SIG-M5 treated with dmso at 0.1 percent for 504 hours (cell line): ENCODE measurements at regions not wholly inside any gene's neighbourhood (a gene's known extent, or its start where the extent isn't known, plus 50 kb on each side); places are given as distances from the start of the nearest gene placed in this dataset.
"Not testable (repeated sequence)": the region's sequence is repeated elsewhere in the genome, so short reads cannot be mapped to it uniquely, and the experiment has no call there.

ENCODE experiments used
- DNase-seq: peaks from one replicate; lab custom pipeline; 2025; ENCODE audit not compliant: unreplicated experiment; lab: John Stamatoyannopoulos, UW

GRCh38 chr4:156335721-156336120, 382.1 kb upstream of the CTSO start:
- DNase-seq = no peak

GRCh38 chr4:156330436-156331031, 376.9 kb upstream of the CTSO start:
- peak; percentile 37 for DNase-seq

- peak; percentile 72 for DNase-seq
Measured at GRCh38 chr4:156329779-156330178, 376.1 kb upstream of the CTSO start.

GRCh38 chr4:156328882-156329281, 375.2 kb upstream of the CTSO start:
- no peak for DNase-seq

GRCh38 chr4:156326246-156326645, 372.6 kb upstream of the CTSO start:
- DNase-seq = no peak

- DNase-seq = no peak
Measured at GRCh38 chr4:156322592-156322991, 368.9 kb upstream of the CTSO start.

GRCh38 chr4:156321203-156321602, 367.5 kb upstream of the CTSO start:
- no peak for DNase-seq

GRCh38 chr4:156313497-156313896, 359.8 kb upstream of the CTSO start:
- no peak for DNase-seq

- no peak for DNase-seq
Measured at GRCh38 chr4:156312261-156312847, 358.7 kb upstream of the CTSO start.

GRCh38 chr4:156309031-156309430, 355.4 kb upstream of the CTSO start:
- DNase-seq = no peak

GRCh38 chr4:156303708-156304107, 350.0 kb upstream of the CTSO start:
- no peak for DNase-seq

GRCh38 chr4:156298230-156298629, 344.6 kb upstream of the CTSO start:
- DNase-seq = no peak

GRCh38 chr4:156295676-156296195, 342.1 kb upstream of the CTSO start:
- no peak for DNase-seq

GRCh38 chr4:156294577-156294976, 340.9 kb upstream of the CTSO start:
- peak; percentile 51 for DNase-seq

- DNase-seq = no peak
Measured at GRCh38 chr4:156293657-156294297, 340.1 kb upstream of the CTSO start.

GRCh38 chr4:156291317-156291716, 337.7 kb upstream of the CTSO start:
- DNase-seq = no peak

- DNase-seq = no peak
Measured at GRCh38 chr4:156290811-156291210, 337.1 kb upstream of the CTSO start.

- not testable (repeated sequence) for DNase-seq
Measured at GRCh38 chr4:156290026-156290425, 336.4 kb upstream of the CTSO start.

GRCh38 chr4:156280686-156281085, 327.0 kb upstream of the CTSO start:
- DNase-seq = no peak

GRCh38 chr4:156265407-156265806, 311.7 kb upstream of the CTSO start:
- no peak for DNase-seq

GRCh38 chr4:156261230-156261629, 307.6 kb upstream of the CTSO start:
- DNase-seq = no peak

- no peak for DNase-seq
Measured at GRCh38 chr4:156255230-156256007, 301.8 kb upstream of the CTSO start.
